ENCODE measurements at regions not wholly inside any gene's neighbourhood (a gene's known extent, or its start where the extent isn't known, plus 50 kb on each side); places are given as distances from the start of the nearest gene placed in this dataset.

DNA sequence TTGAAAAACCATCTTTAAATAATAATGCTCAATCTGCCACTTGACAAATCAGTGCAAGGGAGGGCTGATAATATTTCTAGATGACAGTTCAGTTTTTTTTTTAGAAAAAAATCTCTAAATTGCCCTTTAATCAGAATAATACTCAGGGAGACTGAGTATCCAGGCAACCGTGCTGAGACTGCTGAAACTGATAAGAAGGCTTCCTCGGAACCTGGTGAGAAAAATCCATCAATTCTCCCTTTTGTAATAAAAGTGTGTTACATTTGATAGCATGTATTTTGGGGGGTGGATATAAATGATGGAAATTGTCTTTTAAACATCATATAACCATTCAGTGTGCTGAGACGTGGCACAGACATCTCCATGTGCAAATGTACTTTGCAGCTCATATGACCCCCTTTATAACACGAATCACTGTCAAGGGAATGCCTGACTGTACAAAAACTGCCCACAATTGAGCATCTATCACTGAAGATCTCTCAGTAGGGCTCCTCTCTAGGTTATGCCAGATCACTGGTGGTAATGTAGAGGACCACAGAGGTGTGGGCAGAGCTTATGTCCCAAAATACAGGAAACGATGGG is 491.1 kb upstream of the ADARB2 start:
- DNase-seq (ENCODE audit: low spot score): no peak
- in situ Hi-C loops (cut with MboI; ENCODE audit: low pct_unique_long_range_greater_than_20kb, low sequenced_read_pairs, unreplicated experiment): no loop called here
- no peak for TF ChIP-seq CTCF (IDR thresholded peaks at IDR 0.05; ENCODE audit: extremely low read depth, insufficient read depth, missing control alignments)

- DNase-seq (ENCODE audit: low spot score): no peak
- no peak for TF ChIP-seq CTCF (IDR thresholded peaks at IDR 0.05; ENCODE audit: extremely low read depth, insufficient read depth, missing control alignments)
- in situ Hi-C loops (cut with MboI; ENCODE audit: low pct_unique_long_range_greater_than_20kb, low sequenced_read_pairs, unreplicated experiment): no loop called here
These were observed 488.3 kb upstream of the ADARB2 start for GRCh38 chr10:2225609-2226008.

- in situ Hi-C loops (cut with MboI; ENCODE audit: low pct_unique_long_range_greater_than_20kb, low sequenced_read_pairs, unreplicated experiment): no loop called here
- TF ChIP-seq CTCF (IDR thresholded peaks at IDR 0.05; ENCODE audit: extremely low read depth, insufficient read depth, missing control alignments): no peak
- no peak for DNase-seq (ENCODE audit: low spot score)
These were observed 486.4 kb upstream of the ADARB2 start for GRCh38 chr10:2223548-2224320.

DNA sequence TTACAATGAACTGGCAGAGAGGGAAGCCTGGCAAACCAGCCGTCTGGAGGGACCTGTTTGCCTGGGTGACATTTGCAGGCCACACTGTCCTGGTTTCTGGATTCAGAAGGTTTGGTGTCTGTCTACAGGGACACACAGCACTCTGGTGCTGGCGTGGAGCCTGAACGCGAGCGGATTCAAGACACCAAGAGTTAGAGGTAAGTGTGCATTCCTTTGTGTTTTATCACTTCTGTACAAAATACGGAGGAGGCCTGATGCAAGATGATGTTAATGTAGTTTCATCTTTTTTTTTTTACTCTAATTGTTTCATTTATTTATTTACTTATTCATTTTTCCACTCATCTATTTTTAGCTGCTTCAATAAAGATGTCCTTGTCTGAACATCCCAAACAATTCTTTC is 485.3 kb upstream of the ADARB2 start:
- TF ChIP-seq CTCF (IDR thresholded peaks at IDR 0.05; ENCODE audit: extremely low read depth, insufficient read depth, missing control alignments): no peak
- in situ Hi-C loops (cut with MboI; ENCODE audit: low pct_unique_long_range_greater_than_20kb, low sequenced_read_pairs, unreplicated experiment): no loop called here
- DNase-seq (ENCODE audit: low spot score): no peak

DNA sequence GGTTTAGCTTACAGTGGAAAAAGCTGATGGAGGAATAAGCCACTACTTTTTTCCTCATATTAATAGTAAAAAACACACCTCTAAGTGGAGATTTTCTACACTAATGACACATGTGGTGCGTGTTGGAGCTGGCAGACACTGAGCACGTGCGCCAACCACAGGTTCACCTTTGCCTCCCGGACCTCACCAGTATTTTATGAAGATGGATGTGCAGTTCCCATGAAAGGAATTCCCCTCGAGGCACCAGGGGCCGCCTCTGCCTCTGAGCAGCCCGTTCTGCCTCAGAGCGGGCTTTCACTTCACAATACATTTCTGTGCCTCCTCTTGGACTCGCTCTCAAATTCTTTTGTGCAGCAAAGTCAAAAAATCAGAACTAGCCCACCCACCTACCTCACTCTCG is 477.5 kb upstream of the ADARB2 start:
- no peak for TF ChIP-seq CTCF (IDR thresholded peaks at IDR 0.05; ENCODE audit: extremely low read depth, insufficient read depth, missing control alignments)
- in situ Hi-C loops (cut with MboI; ENCODE audit: low pct_unique_long_range_greater_than_20kb, low sequenced_read_pairs, unreplicated experiment): no loop called here
- no peak for DNase-seq (ENCODE audit: low spot score)

- in situ Hi-C loops (cut with MboI; ENCODE audit: low pct_unique_long_range_greater_than_20kb, low sequenced_read_pairs, unreplicated experiment): no loop called here
- no peak for DNase-seq (ENCODE audit: low spot score)
- TF ChIP-seq CTCF (IDR thresholded peaks at IDR 0.05; ENCODE audit: extremely low read depth, insufficient read depth, missing control alignments): no peak
These were observed 476.8 kb upstream of the ADARB2 start for GRCh38 chr10:2214092-2214491.

Measured in GM13977 (cell line).